ENCODE measurements at regions not wholly inside any gene's neighbourhood (a gene's known extent, or its start where the extent isn't known, plus 50 kb on each side); places are given as distances from the start of the nearest gene placed in this dataset.

GRCh38 chr14:34120185-34120977 lies 169.5 kb upstream of the EGLN3 start:
- Histone ChIP-seq H4K20me1 (replicated peaks; ENCODE audit: control insufficient read depth, insufficient read depth, low read length) (no peaks in the 10 kb centered on the region), H3K79me2 (ENCODE audit: control insufficient read depth, insufficient read depth, low read length) (no peaks in the 10 kb centered on the region), H3K36me3 (ENCODE audit: control insufficient read depth, insufficient read depth, low read length) (no peaks in the 10 kb centered on the region), H2AFZ (ENCODE audit: low read depth, low read length) (no peak overlapping the region), H3K9ac (ENCODE audit: insufficient read depth in 1 of 2, low read depth in 2 of 2, low read length in 2 of 2) (no peak overlapping the region), H3K4me3 (no peak overlapping the region), H3K4me1 (replicated peaks in 1 of 2; ENCODE audit: control insufficient read depth in 2 of 2, insufficient read depth in 2 of 2, low read length in 2 of 2) (no peaks in the 10 kb centered on the region), H3K27ac (ENCODE audit: extremely low read depth, low read depth, low read length) (no peak overlapping the region), H3K4me2 (ENCODE audit: insufficient read depth, low read length) (no peak overlapping the region), H3K27me3 (ENCODE audit: control insufficient read depth in 2 of 2, insufficient read depth in 2 of 2, low read length in 2 of 2) (peaks cover 0 to 4% of the 10 kb centered on the region in 2 experiments; a peak in 1 of 5 replicates), H3K9me1 (ENCODE audit: control insufficient read depth, insufficient read depth, low read length) (no peaks in the 10 kb centered on the region), H3K9me3 (replicated peaks; ENCODE audit: control insufficient read depth, insufficient read depth, low read depth, low read length) (no peaks in the 10 kb centered on the region)
- BruUV-seq (replicated peaks) = no TSS peak
- FAIRE-seq = no peak
- no peak for ATAC-seq
- CTCF ChIA-PET (ENCODE audit: low intra/inter-chr PET ratio) = no interaction called here
- in situ Hi-C loops (cut with MboI) = no loop called here
- POLR2A ChIA-PET = interaction anchor here (0.7 kb wide), 1 partner anchor 60 kb away, joined by 3 read pairs; no protein-coding TSS in a partner anchor
- 10% methylated on average over 3 of the region's 3 CpGs for WGBS (ENCODE audit: insufficient coverage, low coverage, missing lambda C conversion rate)
- no peak for DNase-seq (ENCODE audit: extremely low read depth in 1 of 4, low spot score in 3 of 4)
- TF ChIP-seq RAD21 (CRISPR knock-in tag; conservative IDR thresholded peaks at IDR 0.05 in 1 of 2, IDR thresholded peaks at IDR 0.05 in 1 of 2) (0 out of 4 replicates have a peak, but pooled peaks of 1 of the 2 experiments have one; percentile 5), ZNF253 (CRISPR knock-in tag; conservative IDR thresholded peaks at IDR 0.05) (no peak)
- intact Hi-C loops (cut with micrococcal nuclease) = no loop called here

- DNase-seq (ENCODE audit: extremely low read depth in 1 of 4, low spot score in 3 of 4) = no peak
- H3K79me2 ChIP-seq (ENCODE audit: control insufficient read depth, insufficient read depth, low read length) = no peaks in the 10 kb centered on the region
- BruUV-seq (replicated peaks) = no TSS peak
- no peak for ATAC-seq
- no peaks in the 10 kb centered on the region; a peak in 1 of 5 replicates for H3K4me1 ChIP-seq (replicated peaks in 1 of 2; ENCODE audit: control insufficient read depth in 2 of 2, insufficient read depth in 2 of 2, low read length in 2 of 2)
- H3K9me1 ChIP-seq (ENCODE audit: control insufficient read depth, insufficient read depth, low read length) = no peaks in the 10 kb centered on the region
- ChIA-PET CTCF (ENCODE audit: low intra/inter-chr PET ratio) (no interaction called here), POLR2A (interaction anchor here (0.7 kb wide), 1 partner anchor 59 kb away, joined by 3 read pairs; no protein-coding TSS in a partner anchor)
- no peaks in the 10 kb centered on the region for H3K36me3 ChIP-seq (ENCODE audit: control insufficient read depth, insufficient read depth, low read length)
- H3K4me2 ChIP-seq (ENCODE audit: insufficient read depth, low read length) = no peak overlapping the region
- intact Hi-C loops (cut with micrococcal nuclease) = no loop called here
- no peak overlapping the region for H3K27ac ChIP-seq (ENCODE audit: extremely low read depth, low read depth, low read length)
- peaks cover 0 to 4% of the 10 kb centered on the region in 2 experiments; a peak in 1 of 5 replicates for H3K27me3 ChIP-seq (ENCODE audit: control insufficient read depth in 2 of 2, insufficient read depth in 2 of 2, low read length in 2 of 2)
- H3K4me3 ChIP-seq = no peak overlapping the region
- WGBS (ENCODE audit: insufficient coverage, low coverage, missing lambda C conversion rate) = 10% methylated on average over 3 of the region's 5 CpGs
- H4K20me1 ChIP-seq (replicated peaks; ENCODE audit: control insufficient read depth, insufficient read depth, low read length) = no peaks in the 10 kb centered on the region
- in situ Hi-C loops (cut with MboI) = no loop called here
- H2AFZ ChIP-seq (ENCODE audit: low read depth, low read length) = no peak overlapping the region
- H3K9ac ChIP-seq (ENCODE audit: insufficient read depth in 1 of 2, low read depth in 2 of 2, low read length in 2 of 2) = no peak overlapping the region
- FAIRE-seq = no peak
- H3K9me3 ChIP-seq (replicated peaks; ENCODE audit: control insufficient read depth, insufficient read depth, low read depth, low read length) = no peaks in the 10 kb centered on the region
- TF ChIP-seq DEAF1 (CRISPR knock-in tag; IDR thresholded peaks at IDR 0.05) = no peak
- no peak for TF ChIP-seq IRF2 (CRISPR knock-in tag; IDR thresholded peaks at IDR 0.05)
- no peak for TF ChIP-seq MCM7 (IDR thresholded peaks at IDR 0.05)
- TF ChIP-seq KLF6 (CRISPR knock-in tag; IDR thresholded peaks at IDR 0.05; ENCODE audit: borderline replicate concordance) = no peak
- TF ChIP-seq TSC22D4 (tag; IDR thresholded peaks at IDR 0.05) = no peak
- TF ChIP-seq CHD1 (IDR thresholded peaks at IDR 0.05; ENCODE audit: low read length) = no peak
Measured at GRCh38 chr14:34119107-34119858, 168.4 kb upstream of the EGLN3 start.

Data from K562 (cell line).